Glutamatergic neuron (in vitro differentiated cells): ENCODE measurements at regions not wholly inside any gene's neighbourhood (a gene's known extent, or its start where the extent isn't known, plus 50 kb on each side); places are given as distances from the start of the nearest gene placed in this dataset.

Source experiments
- DNase-seq: peaks from one replicate; pipeline ENCODE4 v3.0.0; 2022
- H3K27ac Mint-ChIP-seq: one replicate; pipeline ENCODE4 v1.8.0; 2020; ENCODE audit warnings: mild to moderate bottlenecking, mixed read lengths, inconsistent platforms; ENCODE audit not compliant: unreplicated experiment
- H3K27me3 Mint-ChIP-seq: one replicate; pipeline ENCODE4 v1.8.0; 2020; ENCODE audit warnings: mild to moderate bottlenecking, moderate library complexity, mixed read lengths, inconsistent platforms; ENCODE audit not compliant: unreplicated experiment
- H3K36me3 Mint-ChIP-seq: one replicate; pipeline ENCODE4 v1.8.0; 2020; ENCODE audit warnings: mild to moderate bottlenecking, mixed read lengths, inconsistent platforms; ENCODE audit not compliant: unreplicated experiment
- H3K4me1 Mint-ChIP-seq: one replicate; pipeline ENCODE4 v1.8.0; 2020; ENCODE audit warnings: mild to moderate bottlenecking, low read depth, mixed read lengths, inconsistent platforms; ENCODE audit not compliant: unreplicated experiment
- H3K4me3 Mint-ChIP-seq: one replicate; pipeline ENCODE4 v1.8.0; 2020; ENCODE audit warnings: mild to moderate bottlenecking, mixed read lengths, inconsistent platforms; ENCODE audit not compliant: unreplicated experiment
- H3K9me3 Mint-ChIP-seq: one replicate; pipeline ENCODE4 v1.8.0; 2020; ENCODE audit warnings: mild to moderate bottlenecking, moderate library complexity, mixed read lengths, inconsistent platforms; ENCODE audit not compliant: unreplicated experiment
- TF ChIP-seq, protein P1 (sequence below): fragments of 200-600 bp; sonication (generic); IDR thresholded peaks from one replicate; pipeline ENCODE4 v1.5.0; 2021; ENCODE audit not compliant: partially characterized antibody, unreplicated experiment

DNA sequence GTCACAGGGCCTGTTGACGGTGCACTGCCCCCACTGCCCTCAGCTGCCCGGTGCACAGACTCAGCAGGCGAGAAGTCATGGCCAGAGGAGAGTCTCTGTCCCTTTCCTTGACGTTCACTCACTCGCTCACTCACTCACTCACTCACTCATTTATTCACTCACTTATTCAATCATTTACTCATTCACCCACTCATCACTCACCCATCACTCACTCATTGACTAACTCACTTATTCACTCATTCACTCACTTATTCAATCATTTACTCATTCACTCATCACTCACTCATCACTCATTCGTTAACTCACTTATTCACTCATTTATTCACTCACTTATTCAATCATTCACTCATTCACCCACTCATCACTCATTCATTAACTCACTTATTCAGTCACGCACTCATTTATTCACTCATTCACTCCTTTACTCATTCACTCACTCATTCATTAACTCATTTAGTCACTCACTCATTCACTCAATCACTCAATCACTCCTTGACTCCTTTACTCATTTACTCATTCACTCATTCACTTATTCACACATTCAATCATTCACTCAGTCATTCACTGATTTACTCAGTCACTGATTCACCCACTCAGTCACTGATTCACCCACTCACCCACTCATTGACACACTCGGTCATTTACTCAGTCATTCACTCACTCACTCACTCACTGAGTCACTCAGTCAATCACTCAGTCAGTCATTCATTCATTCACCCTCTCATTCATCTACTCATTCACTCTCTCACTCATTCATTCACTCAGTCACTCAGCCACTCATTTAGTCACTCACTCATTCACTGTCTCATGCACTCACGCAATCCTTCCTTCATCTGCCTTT, 1193.5 kb downstream of the BRD1 start:
- H3K27ac Mint-ChIP-seq: no peak overlapping the region
- H3K27me3 Mint-ChIP-seq: peaks cover 9% of the 10 kb centered on the region
- peaks cover 16% of the 10 kb centered on the region for H3K9me3 Mint-ChIP-seq
- TF ChIP-seq, protein P1, sequence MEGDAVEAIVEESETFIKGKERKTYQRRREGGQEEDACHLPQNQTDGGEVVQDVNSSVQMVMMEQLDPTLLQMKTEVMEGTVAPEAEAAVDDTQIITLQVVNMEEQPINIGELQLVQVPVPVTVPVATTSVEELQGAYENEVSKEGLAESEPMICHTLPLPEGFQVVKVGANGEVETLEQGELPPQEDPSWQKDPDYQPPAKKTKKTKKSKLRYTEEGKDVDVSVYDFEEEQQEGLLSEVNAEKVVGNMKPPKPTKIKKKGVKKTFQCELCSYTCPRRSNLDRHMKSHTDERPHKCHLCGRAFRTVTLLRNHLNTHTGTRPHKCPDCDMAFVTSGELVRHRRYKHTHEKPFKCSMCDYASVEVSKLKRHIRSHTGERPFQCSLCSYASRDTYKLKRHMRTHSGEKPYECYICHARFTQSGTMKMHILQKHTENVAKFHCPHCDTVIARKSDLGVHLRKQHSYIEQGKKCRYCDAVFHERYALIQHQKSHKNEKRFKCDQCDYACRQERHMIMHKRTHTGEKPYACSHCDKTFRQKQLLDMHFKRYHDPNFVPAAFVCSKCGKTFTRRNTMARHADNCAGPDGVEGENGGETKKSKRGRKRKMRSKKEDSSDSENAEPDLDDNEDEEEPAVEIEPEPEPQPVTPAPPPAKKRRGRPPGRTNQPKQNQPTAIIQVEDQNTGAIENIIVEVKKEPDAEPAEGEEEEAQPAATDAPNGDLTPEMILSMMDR: no peak
- H3K4me1 Mint-ChIP-seq: peaks cover 9% of the 10 kb centered on the region
- no peak for DNase-seq
- no peak overlapping the region for H3K4me3 Mint-ChIP-seq
- peaks cover 5% of the 10 kb centered on the region for H3K36me3 Mint-ChIP-seq

DNA sequence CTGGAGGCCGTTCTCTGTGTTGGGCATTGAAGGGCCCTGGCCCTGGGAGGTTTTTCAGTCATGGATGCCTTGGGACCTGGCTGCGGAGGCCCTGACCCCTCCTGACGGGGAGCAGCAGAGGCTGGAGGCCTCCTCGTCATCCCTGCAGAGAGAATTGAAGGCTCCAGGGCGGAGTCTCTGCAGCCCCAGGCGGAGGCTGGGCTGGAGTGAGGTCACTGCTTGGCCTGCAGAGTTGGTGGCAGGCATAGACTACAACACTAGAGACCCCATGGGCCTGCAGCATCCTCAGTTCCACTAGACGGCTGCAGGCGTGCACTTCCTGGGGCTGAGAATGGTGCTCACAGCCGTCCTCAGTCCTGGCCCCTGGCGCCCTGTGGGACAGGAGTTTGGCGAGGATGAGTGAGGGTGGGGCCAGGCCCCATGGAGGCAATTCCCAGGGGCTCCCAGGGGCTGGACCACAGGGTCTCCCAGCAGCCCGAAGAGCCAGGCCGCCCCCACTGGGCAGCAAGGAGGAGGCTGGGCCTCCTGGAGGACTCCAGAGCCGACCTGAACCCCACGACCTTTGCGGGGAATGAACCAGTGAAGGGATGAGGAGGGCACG, 1194.9 kb downstream of the BRD1 start:
- Mint-ChIP-seq H3K4me1 (peaks cover 9% of the 10 kb centered on the region), H3K4me3 (no peak overlapping the region), H3K27ac (peak overlapping the region; percentile 60), H3K27me3 (peaks cover 10% of the 10 kb centered on the region), H3K9me3 (peaks cover 16% of the 10 kb centered on the region), H3K36me3 (peaks cover 5% of the 10 kb centered on the region)
- peak; percentile 39 for DNase-seq
- TF ChIP-seq, protein P1: no peak

DNA sequence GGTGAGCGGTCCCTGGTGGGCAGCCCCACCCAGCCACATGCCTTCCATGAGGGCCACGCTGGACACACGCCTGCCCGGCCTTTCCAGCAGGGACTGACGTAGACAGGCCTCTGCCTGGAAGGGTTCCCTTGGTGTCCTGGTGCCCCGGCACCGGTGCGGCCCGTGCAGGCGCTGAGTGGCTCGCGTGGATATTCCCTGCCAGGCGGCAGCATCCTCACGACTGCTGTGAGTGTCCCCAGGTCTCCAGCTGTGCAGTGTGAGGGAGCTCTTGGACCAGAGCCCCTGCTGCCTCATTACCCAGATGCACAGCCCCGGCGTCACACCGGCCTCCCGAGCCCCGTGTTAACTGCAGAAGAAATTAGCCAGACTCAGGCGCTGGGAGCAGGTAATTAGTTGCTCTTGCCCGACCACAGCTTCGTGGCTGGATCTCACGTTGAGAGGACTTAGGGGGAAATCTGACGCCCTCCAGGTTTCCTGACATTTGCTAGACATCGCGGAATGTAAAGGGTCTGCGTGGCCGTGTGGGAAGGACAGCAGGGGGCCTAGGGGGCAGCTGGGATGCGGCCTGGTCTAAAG, 1196.3 kb downstream of the BRD1 start:
- DNase-seq: no peak
- no peak overlapping the region for H3K27ac Mint-ChIP-seq
- H3K36me3 Mint-ChIP-seq: peaks cover 9% of the 10 kb centered on the region

DNA sequence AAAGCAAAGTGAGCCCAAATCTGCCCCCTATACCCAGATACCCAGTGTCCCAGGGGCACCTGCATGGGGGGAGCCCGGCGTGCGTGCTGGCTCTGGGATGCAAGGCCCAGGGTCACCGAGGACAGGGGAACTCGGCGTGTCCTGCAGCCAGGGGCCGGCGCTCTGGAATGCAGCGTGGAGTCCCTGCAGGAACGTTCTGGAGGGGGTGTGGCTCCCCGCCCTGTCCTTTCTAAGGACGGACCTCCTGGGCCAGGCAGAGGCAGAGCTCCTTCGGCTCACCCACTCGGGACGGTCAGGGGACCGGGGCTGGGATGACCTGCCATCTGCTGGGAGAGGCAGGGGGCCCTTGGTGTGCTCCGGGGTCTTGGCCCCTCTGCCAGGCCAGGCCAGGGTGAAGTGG, 1196.8 kb downstream of the BRD1 start:
- H3K9me3 Mint-ChIP-seq: peaks cover 11% of the 10 kb centered on the region
- H3K27ac Mint-ChIP-seq: no peak overlapping the region
- peaks cover 10% of the 10 kb centered on the region for H3K36me3 Mint-ChIP-seq
- DNase-seq: no peak
- H3K4me3 Mint-ChIP-seq: no peak overlapping the region
- H3K4me1 Mint-ChIP-seq: peaks cover 4% of the 10 kb centered on the region
- H3K27me3 Mint-ChIP-seq: peaks cover 5% of the 10 kb centered on the region
- TF ChIP-seq, protein P1: no peak

More for the DNA sequence above, 1196.3 kb downstream of the BRD1 start:
- TF ChIP-seq, protein P1: no peak
- H3K27me3 Mint-ChIP-seq: peaks cover 8% of the 10 kb centered on the region
- peaks cover 15% of the 10 kb centered on the region for H3K9me3 Mint-ChIP-seq
- no peak overlapping the region for H3K4me3 Mint-ChIP-seq
- H3K4me1 Mint-ChIP-seq: peaks cover 6% of the 10 kb centered on the region

DNA sequence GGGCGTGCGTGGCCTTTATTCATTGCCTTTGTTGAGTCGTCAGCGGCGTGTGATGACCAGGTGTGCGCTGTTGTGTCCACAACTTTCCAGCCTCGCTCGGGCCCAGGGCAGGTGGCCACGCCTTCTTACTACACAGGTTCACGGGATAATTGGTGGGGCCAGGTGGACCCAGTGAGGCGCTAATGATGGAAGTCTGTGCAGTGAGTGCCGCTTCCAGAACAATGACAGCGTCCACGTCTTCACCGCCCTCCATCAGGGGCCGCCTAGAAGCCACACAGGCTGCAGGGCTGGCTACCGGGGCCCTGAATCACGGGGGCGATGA, 1197.3 kb downstream of the BRD1 start:
- no peak for DNase-seq
- H3K27ac Mint-ChIP-seq: no peak overlapping the region
- peaks cover 4% of the 10 kb centered on the region for H3K4me1 Mint-ChIP-seq
- H3K27me3 Mint-ChIP-seq: peaks cover 5% of the 10 kb centered on the region
- no peak overlapping the region for H3K4me3 Mint-ChIP-seq
- H3K36me3 Mint-ChIP-seq: peaks cover 10% of the 10 kb centered on the region
- peaks cover 11% of the 10 kb centered on the region for H3K9me3 Mint-ChIP-seq
- TF ChIP-seq, protein P1: no peak
